ENCODE measurements at regions not wholly inside any gene's neighbourhood (a gene's known extent, or its start where the extent isn't known, plus 50 kb on each side); places are given as distances from the start of the nearest gene placed in this dataset.

DNA sequence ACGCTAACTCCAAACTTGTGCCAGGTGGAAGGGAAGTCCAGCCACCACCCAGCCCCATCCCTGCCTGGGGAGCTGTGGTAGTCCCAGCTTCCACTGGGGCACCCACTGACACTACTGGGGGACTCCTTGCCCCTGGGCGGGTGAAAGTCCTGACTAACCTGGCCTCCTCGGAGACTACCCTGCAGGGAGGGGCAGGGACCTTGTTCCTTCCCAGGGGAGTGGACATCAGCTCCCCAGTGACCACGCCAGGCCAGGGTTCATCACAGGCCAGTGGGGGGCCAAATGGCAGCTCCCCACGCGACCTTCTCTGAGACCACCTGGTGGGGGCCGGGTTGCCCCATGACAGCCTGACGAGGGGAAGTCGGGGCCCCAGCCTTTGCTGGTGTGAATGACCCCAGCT lies 420.0 kb upstream of the SALL3 start:
- no peak for DNase-seq

DNA sequence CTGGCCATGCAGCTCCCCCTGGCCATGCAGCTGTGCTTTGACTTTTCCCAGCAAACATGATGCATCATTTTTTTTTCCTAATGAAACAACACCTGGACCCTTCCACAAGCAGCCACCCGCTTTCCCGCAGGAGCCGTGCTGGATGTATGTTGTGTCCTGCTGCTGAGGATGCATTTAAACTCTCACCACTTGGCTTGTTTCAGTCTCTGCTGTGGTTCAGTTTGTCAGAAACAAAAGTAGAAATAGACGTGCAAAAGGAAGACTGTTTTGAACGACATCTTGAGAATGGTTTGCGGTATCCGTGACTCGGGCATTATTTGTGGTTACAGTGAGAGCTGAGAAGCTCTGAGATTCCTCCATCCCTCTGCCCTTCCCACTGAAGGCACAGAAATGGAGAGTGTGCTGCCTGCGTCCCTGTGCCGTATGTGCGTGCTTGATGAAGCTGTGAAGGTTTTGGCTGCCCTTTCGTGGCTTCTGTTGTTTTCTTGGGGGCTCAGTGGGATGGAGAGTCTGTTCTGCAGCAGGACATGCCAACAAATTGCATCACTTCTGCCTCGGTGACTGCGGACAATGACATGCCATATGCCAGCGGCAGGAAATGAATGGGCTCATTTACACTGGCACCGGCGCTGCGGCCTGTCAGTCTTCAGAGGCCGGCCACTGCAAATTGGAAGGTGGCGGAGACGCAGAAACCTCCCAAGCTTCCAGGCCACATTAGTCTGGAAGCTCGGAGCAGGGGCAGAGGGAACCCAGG lies 417.7 kb upstream of the SALL3 start:
- DNase-seq, result no peak

DNA sequence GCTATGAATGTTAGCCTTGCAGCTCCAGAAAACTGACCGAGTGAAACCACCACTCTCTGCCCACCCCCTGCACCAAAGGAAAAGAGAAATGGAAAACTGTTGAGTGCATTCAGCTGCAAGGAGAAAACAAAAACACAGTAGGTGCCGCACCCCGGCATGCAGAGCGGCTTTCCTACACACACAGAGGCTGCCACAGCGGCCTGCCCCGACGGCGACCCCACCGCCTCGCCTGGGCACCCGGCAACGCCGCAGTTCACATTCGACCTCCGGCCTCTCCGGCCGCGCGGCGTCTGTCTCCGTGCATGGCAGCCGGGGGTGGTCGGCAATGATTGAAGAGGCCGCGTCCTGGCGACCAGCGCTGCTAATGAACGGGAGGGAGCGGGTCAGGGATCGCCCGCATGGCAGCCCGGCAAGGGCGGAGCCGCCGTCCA lies 417.1 kb upstream of the SALL3 start:
- DNase-seq, result no peak

DNA sequence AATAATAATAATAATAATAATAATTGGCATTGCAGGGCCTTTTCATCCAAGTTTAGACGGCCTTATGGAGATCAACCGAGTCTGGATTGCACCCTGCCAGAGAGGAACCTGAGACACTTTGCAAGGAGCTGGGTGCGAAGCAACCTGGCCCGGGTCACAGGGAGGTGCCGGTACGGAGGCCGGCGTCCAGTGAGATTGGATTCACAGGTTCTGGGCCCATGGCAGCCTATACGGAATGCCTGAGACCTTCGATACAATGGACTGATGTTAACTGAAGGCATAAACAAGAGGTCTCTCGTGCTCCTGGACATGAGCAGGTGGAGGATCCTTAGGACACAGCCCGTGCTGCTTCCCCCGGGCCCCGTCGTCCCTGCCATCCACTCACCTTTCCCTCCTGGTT lies 416.5 kb upstream of the SALL3 start:
- DNase-seq, result no peak

DNA sequence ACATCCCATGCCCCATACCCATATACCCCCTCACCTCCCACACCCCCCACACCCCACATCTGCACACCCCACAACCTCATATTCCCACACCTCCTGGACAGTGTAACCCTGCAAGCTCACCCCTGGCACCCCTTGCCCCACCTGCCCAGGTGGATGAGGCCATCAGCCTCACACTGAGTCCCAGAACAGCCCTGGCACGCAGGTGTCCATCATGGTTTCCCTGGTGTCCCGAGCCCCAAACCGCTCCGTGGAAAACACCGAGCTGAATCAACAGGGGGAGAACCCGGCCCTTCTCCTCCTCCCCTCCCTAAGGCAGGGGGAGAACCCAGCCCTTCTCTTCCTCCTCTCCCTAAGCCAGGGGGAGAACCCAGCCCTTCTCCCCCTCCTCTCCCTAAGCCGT lies 415.6 kb upstream of the SALL3 start:
- DNase-seq, result no peak

DNA sequence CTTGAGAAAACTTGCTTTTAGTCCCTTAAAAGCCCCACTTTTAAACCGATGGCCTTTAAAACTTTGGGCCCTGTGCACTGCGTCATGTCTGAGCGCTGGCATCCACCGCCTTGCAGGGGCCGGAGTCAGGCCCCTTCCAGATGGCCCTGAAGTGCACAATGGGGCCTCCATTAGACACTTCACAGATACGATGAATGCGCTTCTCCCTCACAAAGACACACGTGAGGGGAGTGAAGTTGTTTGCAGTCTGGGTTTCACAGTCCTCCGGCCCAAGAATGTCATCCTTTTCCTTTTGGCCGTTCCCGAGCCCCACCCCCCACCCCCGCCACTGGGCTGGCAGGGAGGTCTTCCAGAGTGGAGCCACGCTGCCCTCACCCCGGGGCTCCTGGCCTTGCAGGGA lies 415.1 kb upstream of the SALL3 start:
- no peak for DNase-seq

DNA sequence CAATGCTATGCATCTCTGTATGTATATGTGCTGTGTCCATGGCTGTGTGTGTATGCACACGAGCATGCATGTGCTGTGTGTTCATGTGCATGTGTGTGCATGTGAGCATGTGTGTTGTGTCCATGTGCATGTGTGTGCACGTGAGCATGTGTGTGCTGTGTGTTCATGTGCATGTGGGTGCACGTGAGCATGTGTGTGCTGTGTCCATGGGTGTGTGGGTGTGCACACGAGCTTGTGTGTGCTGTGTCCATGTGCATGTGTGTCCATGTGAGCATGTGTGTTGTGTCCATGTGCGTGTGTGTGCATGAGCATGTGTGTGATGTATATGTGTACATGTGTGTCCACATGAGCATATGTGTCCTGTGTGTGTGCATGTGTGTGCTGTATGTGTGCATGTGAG lies 414.4 kb upstream of the SALL3 start:
- DNase-seq, result no peak

DNA sequence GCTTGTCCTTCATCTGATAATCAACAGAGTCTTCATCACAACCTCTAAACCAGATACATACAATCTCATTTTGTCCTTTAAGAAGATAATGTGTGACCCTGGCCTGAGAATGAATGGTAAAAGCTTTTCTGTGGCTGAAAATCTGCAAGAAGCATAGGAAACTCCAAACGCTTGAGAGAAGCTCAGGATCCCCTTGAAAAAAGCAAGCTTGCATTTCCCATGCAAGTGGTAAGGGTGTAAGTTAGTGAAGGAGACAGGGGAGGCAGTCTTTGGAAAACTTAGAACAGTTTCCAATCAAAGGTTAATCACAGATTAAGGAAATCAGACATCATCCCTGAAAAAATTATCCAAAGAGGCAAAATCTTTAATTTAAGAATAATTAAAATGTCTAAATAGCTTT lies 413.6 kb upstream of the SALL3 start:
- no peak for DNase-seq

DNA sequence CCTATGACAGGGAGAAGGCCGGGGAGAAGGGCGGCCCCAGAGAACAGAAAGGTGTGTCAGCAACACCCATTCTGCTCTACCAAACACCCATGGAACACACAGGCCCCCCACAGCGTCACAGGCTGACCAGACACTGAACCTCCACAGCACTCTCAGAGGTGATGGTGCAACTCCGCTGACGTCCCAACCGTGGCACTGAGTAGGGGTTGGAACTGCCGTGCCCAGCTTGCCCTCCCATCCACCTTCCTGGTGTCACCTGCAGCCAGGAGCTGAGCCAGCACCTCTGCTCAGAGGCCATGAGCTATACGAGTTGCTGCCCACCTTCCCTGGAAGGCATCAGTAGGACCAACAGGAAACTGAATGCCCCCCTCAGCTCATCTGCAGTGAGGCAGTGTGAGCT lies 412.9 kb upstream of the SALL3 start:
- DNase-seq, result no peak

DNA sequence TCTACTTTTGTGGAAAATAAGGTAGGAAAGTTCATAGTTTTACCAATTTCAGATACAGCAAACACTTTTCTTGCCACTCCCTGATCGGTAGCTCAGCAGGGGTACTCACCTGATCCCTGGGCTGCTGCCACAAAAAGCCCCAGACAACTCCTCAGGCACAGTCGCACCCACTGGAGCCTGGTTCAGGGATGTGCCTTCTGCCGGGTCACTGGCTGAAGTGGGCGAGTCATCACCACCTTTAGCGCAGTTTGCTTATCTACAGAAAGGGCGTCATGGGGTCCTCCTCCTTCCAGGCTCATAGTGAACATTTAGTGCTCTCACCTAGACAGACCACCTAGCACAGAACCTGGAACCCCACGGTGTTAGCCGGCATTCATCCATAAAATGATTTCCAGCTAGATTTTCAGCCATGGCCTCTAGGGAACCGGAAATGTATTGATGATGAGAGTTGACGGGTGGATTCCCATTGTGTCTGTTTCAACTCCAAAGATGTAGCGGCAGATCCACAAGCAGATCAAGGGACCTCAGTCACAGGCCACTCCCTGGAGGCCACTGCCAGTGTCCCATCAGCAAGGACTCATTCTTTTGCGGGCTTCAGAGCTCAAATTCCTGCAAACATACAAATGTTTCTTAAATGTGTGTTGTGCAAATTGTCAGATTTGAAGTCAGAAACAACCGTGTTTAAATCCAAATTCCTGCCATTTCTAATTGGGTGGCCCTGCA lies 408.4 kb upstream of the SALL3 start:
- no peak for DNase-seq

DNA sequence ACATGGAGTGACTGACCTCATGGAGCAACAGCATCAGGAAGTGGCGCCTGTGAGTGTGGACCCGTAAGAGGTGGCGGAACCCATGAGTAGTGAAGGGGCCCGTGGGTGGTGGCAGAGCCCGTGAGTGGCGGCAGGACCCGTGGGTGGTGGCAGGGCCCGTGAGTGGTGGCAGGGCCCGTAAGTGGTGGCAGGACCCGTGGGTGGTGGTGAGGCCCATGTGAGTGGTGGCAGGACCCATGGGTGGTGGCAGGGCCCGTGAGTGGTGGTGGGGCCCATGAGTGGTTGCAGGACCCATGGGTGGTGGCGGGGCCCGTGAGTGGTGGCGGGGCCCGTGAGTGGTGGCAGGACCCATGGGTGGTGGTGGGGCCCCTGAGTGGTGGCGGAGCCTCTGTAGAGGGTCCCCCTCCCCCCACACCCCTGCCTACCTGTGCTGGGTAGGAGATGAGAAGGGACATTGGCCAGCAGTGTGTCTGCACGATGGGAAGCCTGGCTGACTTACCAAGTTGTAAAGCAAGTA lies 407.7 kb upstream of the SALL3 start:
- no peak for DNase-seq

DNA sequence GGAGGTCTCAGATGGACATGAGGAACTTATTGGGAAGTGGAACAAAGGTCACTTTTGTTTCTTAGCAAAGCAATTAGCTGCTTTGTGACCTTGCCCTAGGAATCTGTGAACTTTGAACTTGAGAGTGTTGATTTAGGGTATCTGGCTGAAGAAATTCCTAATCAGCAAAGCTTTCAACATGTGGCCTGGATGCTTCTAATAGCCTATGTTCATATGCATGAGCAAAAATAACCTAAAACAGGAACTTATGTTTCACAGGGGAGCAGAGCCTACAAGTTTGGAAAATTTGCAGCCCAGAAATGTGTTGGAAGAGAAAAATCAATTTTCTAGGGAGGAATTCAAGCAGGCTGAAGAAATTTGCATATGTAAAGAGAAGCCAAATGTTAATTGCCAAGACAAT lies 405.8 kb upstream of the SALL3 start:
- no peak for DNase-seq

DNA sequence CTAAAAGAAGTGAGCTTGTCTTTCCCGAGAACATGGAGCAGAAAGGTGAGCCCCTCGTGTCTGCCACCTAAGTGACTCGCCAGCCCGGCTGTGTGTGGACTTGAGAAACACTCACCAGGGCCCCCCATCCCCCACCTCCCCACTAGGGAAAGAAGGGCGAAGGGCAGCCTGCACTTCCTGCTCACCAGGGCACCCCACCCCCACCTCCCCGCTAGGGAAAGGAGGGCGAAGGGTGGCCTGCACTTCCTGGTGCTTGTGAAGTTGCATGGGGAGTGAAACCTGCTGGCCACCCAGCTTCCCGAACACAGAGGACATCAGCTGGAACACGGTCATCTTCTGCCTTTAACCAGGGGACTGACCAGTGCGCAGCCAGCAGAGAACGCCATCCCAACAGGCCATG lies 402.7 kb upstream of the SALL3 start:
- DNase-seq, result no peak

DNA sequence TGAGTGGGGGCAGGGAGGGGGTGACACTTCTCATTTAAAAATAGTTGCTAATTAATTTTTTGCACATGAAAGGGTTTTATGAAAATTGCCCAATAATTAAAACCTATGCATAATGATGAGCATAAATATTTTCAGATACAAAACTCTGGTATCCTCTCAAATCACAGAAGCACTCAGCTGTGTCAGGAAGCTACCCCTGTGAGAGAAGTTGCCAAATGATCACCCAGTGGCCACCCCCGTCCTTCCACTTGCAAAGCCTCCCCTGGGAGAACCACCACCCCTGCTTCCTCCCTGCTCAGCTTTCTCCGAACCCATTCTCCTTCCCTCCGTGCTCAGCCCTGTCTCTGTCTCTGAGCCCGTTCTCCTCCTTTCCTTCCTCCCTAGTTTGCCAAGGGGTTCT lies 400.2 kb upstream of the SALL3 start:
- DNase-seq, result no peak

DNA sequence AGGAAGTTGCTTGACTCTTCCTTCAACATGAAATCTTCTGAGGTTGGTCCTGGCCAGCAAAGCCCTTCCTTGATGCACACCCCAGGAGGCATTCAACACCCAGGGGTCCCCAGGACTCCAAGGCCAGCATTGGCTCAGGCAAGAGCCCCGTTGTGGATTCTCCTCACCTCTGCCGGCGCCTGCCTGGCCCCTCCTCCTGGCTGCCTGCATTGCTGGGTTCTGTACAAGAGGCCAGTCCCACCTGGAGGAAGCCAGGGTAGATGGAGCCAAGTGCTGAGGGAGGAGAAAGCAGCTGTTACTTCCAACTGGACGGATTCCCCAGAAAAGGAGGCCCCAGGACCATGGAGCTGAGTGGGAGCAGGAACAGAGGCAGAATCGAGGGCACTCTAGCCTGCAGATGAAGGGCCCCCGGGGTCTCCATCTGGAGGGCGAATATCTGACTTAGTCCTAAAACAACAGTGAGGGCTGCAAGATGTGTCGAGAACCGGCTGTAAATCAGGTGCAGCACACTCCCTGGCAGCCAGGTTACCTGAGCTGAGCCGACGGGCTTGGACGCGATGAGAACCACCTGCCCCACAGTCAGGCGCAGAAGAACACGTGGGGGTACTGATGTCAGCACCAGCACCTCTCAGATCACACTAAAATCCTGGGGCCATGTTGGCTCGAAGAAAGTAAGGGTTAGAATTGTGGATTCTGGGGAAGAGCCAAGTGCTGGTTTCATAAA lies 399.6 kb upstream of the SALL3 start:
- DNase-seq, result no peak

DNA sequence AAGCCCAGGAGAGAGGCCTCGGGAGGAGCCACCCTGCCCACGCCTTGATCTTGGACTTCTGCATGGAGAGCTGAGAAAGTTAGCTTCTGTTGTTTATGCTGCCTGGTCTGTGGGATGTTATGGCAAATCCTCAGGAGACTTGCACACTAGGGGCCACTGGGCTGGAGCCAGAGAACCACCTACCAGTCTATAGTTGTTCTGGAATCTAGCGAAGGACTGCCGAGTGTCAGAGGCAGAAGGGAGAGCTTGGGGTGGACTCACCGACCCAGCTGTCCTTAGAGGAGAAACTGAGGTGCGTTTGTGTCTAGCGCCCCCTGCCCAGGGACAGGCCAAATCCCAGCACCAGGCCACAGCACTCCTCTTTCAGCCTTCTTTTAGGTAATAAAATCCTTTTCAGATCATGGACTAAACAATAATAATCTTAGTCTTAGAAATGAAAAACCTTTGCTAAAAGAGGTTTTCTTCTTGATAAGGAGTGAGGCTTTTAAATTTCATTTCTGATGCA lies 398.7 kb upstream of the SALL3 start:
- no peak for DNase-seq

DNA sequence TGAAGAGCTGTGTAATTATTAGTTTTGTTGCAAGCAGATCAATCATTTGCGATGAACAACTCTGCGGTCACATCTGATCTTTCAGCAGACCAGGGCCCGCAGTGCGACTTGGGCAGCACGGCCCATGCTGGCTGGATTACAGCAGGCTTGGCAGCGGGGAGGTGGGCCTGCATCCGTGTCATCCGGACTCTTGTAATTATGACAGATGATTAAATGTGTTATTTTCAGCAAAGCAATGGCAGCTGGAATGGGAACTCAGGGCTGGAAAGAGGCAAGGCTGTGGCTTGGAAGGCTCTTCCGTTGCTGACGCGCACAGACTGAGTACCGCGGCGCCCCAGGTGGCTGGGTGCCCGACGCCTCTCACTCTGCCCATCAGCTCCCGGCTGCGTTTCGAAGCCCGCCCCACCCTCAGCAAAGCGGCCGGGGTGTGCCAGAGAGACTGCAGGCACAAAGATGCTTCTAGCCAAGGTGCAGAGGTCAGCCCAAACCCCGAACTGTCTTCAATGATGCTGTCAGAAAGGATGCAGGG lies 397.4 kb upstream of the SALL3 start:
- DNase-seq, result no peak

DNA sequence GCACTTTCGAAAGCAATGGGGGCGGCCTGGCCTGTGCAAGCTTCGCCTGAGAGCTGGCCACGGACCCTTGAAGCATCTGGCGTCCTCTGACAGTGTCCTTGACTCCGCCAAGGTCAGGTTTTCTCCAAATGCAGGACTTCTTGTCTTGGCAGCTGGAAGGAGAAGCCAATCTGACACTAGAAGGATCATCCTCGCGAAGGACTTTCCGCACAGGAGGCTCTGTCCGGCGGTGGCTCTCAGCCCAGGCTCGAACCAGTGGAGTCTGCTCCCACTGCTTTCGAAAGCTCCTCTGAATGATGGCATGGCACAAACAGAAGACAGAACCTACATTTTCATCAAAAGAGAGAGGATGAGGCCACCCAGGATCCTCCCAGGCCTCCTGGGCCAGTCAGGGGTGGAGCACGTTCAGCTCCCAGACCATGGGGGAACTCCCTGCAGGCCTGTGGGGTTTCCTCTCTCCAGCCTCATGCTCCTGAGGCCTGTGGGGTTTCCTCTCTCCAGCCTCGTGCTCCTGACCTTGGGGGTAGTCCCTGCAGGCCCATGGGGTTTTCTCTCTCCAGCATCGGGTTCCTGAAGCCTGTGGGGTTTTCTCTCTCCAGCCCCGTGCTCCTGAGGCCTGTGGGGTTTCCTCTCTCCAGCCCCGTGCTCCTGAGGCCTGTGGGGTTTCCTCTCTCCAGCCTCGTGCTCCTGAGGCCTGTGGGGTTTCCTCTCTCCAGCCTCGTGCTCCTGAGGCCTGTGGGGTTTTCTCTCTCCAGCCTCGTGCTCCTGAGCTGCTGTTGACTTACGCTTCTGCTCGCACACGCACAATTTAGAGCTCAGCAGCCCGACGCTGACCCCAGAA lies 396.5 kb upstream of the SALL3 start:
- no peak for DNase-seq

DNA sequence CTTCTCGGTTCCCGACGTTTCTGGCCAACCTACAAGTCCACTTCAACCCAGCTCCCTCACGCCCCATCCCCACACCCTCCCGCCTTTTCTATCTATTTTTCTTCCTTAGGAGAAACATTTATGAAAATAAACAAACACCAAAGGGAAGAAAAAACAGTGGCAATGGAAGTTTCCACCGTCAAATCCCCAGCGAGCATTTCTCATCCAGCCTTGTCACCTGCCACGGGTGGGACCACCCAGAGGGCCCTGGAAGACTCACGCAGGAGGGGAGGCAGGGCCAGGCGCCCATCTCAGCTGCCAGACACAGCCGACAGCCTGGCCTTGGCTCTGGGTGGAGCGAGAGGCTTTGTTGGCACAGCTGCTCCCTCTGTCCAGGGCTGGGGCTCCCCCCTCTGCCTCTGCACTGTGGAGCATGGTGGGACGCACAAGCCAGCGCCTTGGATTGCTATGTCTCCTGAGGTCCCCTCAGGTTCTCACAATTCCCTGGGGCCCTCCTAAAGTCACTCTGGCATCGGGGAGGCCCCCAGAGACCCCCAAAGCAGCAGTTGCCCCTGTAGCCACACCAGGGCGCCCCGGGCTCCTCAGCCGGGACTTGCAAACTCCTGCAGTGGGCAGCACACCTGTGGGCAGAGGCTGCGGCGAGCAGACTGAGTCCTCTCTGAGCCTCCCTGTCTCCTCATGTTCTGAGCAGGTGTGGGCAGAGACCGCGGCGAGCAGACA lies 395.7 kb upstream of the SALL3 start:
- DNase-seq, result no peak

DNA sequence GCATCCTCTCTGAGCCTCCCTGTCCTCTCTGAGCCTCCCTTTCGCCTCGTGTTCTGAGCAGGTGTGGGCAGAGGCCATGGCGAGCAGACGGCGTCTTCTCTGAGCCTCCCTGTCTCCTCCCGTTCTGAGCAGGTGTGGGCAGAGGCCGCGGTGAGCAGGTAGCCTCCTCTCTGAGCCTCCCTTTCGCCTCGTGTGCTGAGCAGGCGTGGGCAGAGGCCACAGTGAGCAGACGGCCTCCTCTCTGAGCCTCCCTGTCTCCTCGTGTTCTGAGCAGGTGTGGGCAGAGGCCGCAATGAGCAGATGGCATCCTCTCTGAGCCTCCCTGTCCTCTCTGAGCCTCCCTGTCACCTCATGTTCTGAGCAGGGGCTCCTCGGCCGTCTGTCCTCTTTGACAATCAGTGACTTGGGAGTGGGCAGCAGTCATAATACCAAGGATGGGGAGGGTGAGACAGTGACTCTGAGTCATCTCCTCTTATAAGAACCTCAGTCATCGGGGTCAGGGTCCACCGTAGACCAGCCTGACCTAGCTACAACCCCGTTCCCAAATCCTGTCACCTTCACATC lies 395.1 kb upstream of the SALL3 start:
- DNase-seq, result no peak

DNA sequence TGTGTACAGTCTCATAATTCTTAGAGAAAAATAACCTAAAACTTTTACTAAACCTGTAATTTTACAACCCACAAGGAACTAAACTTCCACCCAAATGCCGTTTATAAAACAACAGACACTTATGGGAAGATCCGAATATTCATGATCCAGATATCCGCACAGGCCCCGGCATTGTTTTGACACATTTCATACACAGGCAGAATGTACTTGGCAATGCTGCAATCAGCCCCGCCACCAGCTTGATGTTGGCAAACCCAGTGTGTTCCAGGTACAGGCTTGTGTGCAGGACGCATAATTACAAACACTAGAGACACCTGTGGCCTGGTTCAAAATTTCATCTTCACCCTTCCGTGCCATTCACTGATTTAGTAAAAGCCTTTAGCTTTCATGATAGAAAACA lies 393.0 kb upstream of the SALL3 start:
- no peak for DNase-seq

Measured in CD4-positive, alpha-beta T cell treated with Interleukin-6 for 4 hours (primary cell).